ENCODE measurements at regions not wholly inside any gene's neighbourhood (a gene's known extent, or its start where the extent isn't known, plus 50 kb on each side); places are given as distances from the start of the nearest gene placed in this dataset.

GRCh38 chr4:54570822-54571221 is 86.9 kb upstream of the KIT start:
- TF ChIP-seq, protein P1, sequence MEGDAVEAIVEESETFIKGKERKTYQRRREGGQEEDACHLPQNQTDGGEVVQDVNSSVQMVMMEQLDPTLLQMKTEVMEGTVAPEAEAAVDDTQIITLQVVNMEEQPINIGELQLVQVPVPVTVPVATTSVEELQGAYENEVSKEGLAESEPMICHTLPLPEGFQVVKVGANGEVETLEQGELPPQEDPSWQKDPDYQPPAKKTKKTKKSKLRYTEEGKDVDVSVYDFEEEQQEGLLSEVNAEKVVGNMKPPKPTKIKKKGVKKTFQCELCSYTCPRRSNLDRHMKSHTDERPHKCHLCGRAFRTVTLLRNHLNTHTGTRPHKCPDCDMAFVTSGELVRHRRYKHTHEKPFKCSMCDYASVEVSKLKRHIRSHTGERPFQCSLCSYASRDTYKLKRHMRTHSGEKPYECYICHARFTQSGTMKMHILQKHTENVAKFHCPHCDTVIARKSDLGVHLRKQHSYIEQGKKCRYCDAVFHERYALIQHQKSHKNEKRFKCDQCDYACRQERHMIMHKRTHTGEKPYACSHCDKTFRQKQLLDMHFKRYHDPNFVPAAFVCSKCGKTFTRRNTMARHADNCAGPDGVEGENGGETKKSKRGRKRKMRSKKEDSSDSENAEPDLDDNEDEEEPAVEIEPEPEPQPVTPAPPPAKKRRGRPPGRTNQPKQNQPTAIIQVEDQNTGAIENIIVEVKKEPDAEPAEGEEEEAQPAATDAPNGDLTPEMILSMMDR (IDR thresholded peaks at IDR 0.05) = no peak
- TF ChIP-seq POLR2A (IDR thresholded peaks at IDR 0.05) = no peak
